HCT116 (cell line): ENCODE measurements at regions not wholly inside any gene's neighbourhood (a gene's known extent, or its start where the extent isn't known, plus 50 kb on each side); places are given as distances from the start of the nearest gene placed in this dataset.

ENCODE experiments used
- ATAC-seq: fragments of 200-7000 bp; cut with Tn5 transposase; 2 replicates; pipeline ENCODE4 v1.9.1; 2020; ENCODE audit warnings: mild to moderate bottlenecking, moderate library complexity
- BruUV-seq: library from RNA; stranded (reverse); fragments of 400-500 nt; replicated peaks from 2 replicates; lab custom pipeline; 2021; lab: Mats Ljungman, UMichigan
- CTCF ChIA-PET: fragments of 300-600 bp; sonication (Branson Sonifier 250); formaldehyde crosslinking; loops from one replicate; lab custom pipeline; 2021; ENCODE audit warnings: antibody characterized with exemption; lab: Charles Lee
- POLR2A ChIA-PET: fragments of 300-600, 350-600 bp; sonication (Branson Sonifier 250); formaldehyde crosslinking; loops from one replicate; lab custom pipeline; 2021; ENCODE audit warnings: antibody characterized with exemption; lab: Charles Lee
- RAD21 ChIA-PET, 2 experiments: fragments of 300-600 bp; sonication (Branson Sonifier 250); formaldehyde crosslinking; loops; one replicate each; lab custom pipeline; 2023; ENCODE audit warnings: low total read pairs in 2 of 2; ENCODE audit not compliant: uncharacterized antibody in 2 of 2, unreplicated experiment in 2 of 2, low non-redundant PET in 1 of 2; lab: Charles Lee
- DNase-seq: peaks from one replicate; pipeline ENCODE4 v3.0.0-alpha.2; 2010; ENCODE audit warnings: low read depth, low spot score
- H2AFZ ChIP-seq: fragments of 200-600 bp; shearing (Covaris generic), sonication (generic); 2 replicates; pipeline ENCODE4 v1.6.1; 2017; ENCODE audit warnings: low read depth, mixed run types, mixed read lengths, antibody characterized with exemption, low read length; ENCODE audit not compliant: poor library complexity, severe bottlenecking
- H3K27ac ChIP-seq: 2 replicates; pipeline ENCODE4 v1.5.1; 2012; ENCODE audit warnings: low read depth, low read length
- H3K27me3 ChIP-seq: fragments of 200-600 bp; sonication (generic); 2 replicates; pipeline ENCODE4 v1.6.1; 2016; ENCODE audit warnings: mixed run types, low read length, mixed read lengths; ENCODE audit not compliant: insufficient read depth
- H3K36me3 ChIP-seq, 2 experiments: fragments of 200-500 bp in 1 of 2; fragments of 200-600 bp in 1 of 2; sonication (Bioruptor generic) in 1 of 2; sonication (generic) in 1 of 2; 2 replicates each; pipeline versions ENCODE4 v1.5.1 to v1.6.1; 2014 to 2016; ENCODE audit warnings: low read length in 2 of 2, inconsistent platforms in 1 of 2, mixed read lengths in 1 of 2, mixed run types in 1 of 2; ENCODE audit not compliant: insufficient read depth in 2 of 2, control insufficient read depth in 1 of 2
- H3K4me1 ChIP-seq, 2 experiments: fragments of 200-600 bp in 1 of 2; sonication (generic) in 1 of 2; 2 replicates each; pipeline versions ENCODE4 v1.5.1 to v1.6.1; 2012 to 2017; ENCODE audit warnings: low read length in 2 of 2, inconsistent platforms in 1 of 2, mild to moderate bottlenecking in 1 of 2, mixed read lengths in 1 of 2, mixed run types in 1 of 2, moderate library complexity in 1 of 2; ENCODE audit not compliant: insufficient read depth in 2 of 2, control insufficient read depth in 1 of 2
- H3K4me2 ChIP-seq: fragments of 200-600 bp; sonication (generic); 2 replicates; pipeline ENCODE4 v1.6.1; 2017; ENCODE audit warnings: mixed run types, low read length, mixed read lengths
- H3K4me3 ChIP-seq, 2 experiments: fragments of 200-600 bp in 1 of 2; sonication (generic) in 1 of 2; replicated peaks in 1 of 2; 2 replicates each; pipeline ENCODE4 v1.5.1; 2011 to 2016; ENCODE audit warnings: low read length in 2 of 2, control low read depth in 1 of 2, low read depth in 1 of 2, mild to moderate bottlenecking in 1 of 2, mixed read lengths in 1 of 2, mixed run types in 1 of 2
- H3K79me2 ChIP-seq: fragments of 200-600 bp; sonication (generic); 2 replicates; pipeline ENCODE4 v1.6.1; 2017; ENCODE audit warnings: mild to moderate bottlenecking, mixed run types, low read length, moderate library complexity, mixed read lengths; ENCODE audit not compliant: insufficient read depth
- H3K9ac ChIP-seq: fragments of 200-600 bp; sonication (generic); 2 replicates; pipeline ENCODE4 v1.6.1; 2016; ENCODE audit warnings: low read length, mixed read lengths
- H3K9me2 ChIP-seq: fragments of 200-600 bp; sonication (generic), shearing (Covaris generic); 2 replicates; pipeline ENCODE4 v1.6.1; 2017; ENCODE audit warnings: mixed run types, mild to moderate bottlenecking, moderate library complexity; ENCODE audit not compliant: insufficient read depth
- H3K9me3 ChIP-seq, 2 experiments: fragments of 200-500 bp in 1 of 2; fragments of 200-600 bp in 1 of 2; sonication (Bioruptor generic) in 1 of 2; sonication (generic) in 1 of 2; 2 replicates each; pipeline ENCODE4 v1.6.1; 2014 to 2017; ENCODE audit warnings: low read length in 2 of 2, mixed read lengths in 2 of 2, inconsistent platforms in 1 of 2, low read depth in 1 of 2, mild to moderate bottlenecking in 1 of 2, mixed run types in 1 of 2, moderate library complexity in 1 of 2; ENCODE audit not compliant: control insufficient read depth in 1 of 2, insufficient read depth in 1 of 2
- H4K20me1 ChIP-seq: fragments of 200-600 bp; sonication (generic), shearing (Covaris generic); 2 replicates; pipeline ENCODE4 v1.6.1; 2017; ENCODE audit warnings: mixed run types, mild to moderate bottlenecking, moderate library complexity; ENCODE audit not compliant: insufficient read depth
- CEBPB ChIP-seq: IDR thresholded peaks from 2 replicates; pipeline ENCODE4 v1.6.1; 2012; ENCODE audit warnings: low read depth
- EZH2 ChIP-seq: fragments of 200-600 bp; sonication (generic); IDR thresholded peaks from 2 replicates; pipeline ENCODE4 v1.6.1; 2017; ENCODE audit warnings: antibody characterized with exemption, mixed run types
- EZH2phosphoT487 ChIP-seq: fragments of 200-600 bp; IDR thresholded peaks from 2 replicates; pipeline ENCODE4 v1.6.1; 2018; ENCODE audit warnings: antibody characterized with exemption, borderline replicate concordance
- JUND ChIP-seq: IDR thresholded peaks from 2 replicates; pipeline ENCODE4 v1.6.1; 2012
- POLR2A ChIP-seq: IDR thresholded peaks from 2 replicates; pipeline ENCODE4 v1.7.0; 2011; ENCODE audit warnings: borderline replicate concordance; ENCODE audit not compliant: insufficient read depth, insufficient read length; ENCODE audit errors: extremely low read depth
- POLR2AphosphoS5 ChIP-seq: IDR thresholded peaks from 2 replicates; pipeline ENCODE4 v1.6.1; 2011; ENCODE audit warnings: mild to moderate bottlenecking, low read depth, low read length, moderate library complexity
- SIN3A ChIP-seq: IDR thresholded peaks from 2 replicates; pipeline ENCODE4 v1.6.1; 2012; ENCODE audit warnings: low read depth
- YY1 ChIP-seq: IDR thresholded peaks from 2 replicates; pipeline ENCODE4 v1.6.1; 2011; ENCODE audit warnings: low read length, low read depth, moderate library complexity, mild to moderate bottlenecking; ENCODE audit not compliant: insufficient replicate concordance; ENCODE audit errors: extremely low read depth
- ZFX ChIP-seq: fragments of 450-650 bp; IDR thresholded peaks from 2 replicates; pipeline ENCODE4 v1.6.1; 2017
- intact Hi-C: fragments of 100-400 bp; cut with micrococcal nuclease; formaldehyde crosslinking; loops from 2 replicates; pipeline ENCODE4 v1.10.0; 2022
- TF ChIP-seq, protein P1 (sequence below), 3 experiments: fragments of 200-600 bp in 1 of 3; sonication (generic) in 1 of 3; IDR thresholded peaks in 2 of 3; conservative IDR thresholded peaks in 1 of 3; 2 replicates each; pipeline ENCODE4 v1.5.1; 2012 to 2017; ENCODE audit warnings: low read depth in 2 of 3, low read length in 2 of 3, antibody characterized with exemption in 1 of 3, borderline replicate concordance in 1 of 3, control low read depth in 1 of 3, mild to moderate bottlenecking in 1 of 3, mixed read lengths in 1 of 3, mixed run types in 1 of 3, moderate library complexity in 1 of 3; ENCODE audit not compliant: insufficient read depth in 1 of 3
- TF ChIP-seq, protein P2 (sequence below): IDR thresholded peaks from 2 replicates; pipeline ENCODE4 v1.6.1; 2012
- TF ChIP-seq, protein P3 (sequence below): IDR thresholded peaks from 2 replicates; pipeline ENCODE4 v1.6.1; 2011; ENCODE audit warnings: mild to moderate bottlenecking, low read length, moderate library complexity; ENCODE audit not compliant: insufficient replicate concordance; ENCODE audit errors: extremely low read depth
- TF ChIP-seq, protein P4 (sequence below): IDR thresholded peaks from 2 replicates; pipeline ENCODE4 v1.6.1; 2012
- TF ChIP-seq, protein P5 (sequence below): IDR thresholded peaks from 2 replicates; pipeline ENCODE4 v1.6.1; 2012; ENCODE audit warnings: low read depth

DNA sequence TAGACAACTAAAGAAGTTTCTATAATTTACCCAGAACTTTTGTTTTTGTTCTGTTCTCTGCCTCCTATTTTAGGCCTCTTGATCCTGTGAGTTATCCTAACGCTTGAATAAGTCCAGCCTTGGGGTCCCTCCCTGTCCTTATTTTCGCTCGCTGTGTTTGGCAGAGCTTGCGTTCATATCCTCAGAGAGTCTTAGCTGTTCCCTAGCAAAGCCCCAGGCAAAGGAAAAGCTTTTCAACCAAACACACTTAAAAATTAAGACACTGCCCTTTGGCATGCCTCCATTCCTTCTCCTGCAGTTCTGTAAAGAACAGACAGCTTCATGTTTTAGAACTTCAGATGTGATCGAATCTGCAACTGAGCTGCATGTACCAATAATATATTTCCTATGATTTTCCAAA, 517.2 kb downstream of the SUCLG1 start (continued):
- TF ChIP-seq, protein P1, sequence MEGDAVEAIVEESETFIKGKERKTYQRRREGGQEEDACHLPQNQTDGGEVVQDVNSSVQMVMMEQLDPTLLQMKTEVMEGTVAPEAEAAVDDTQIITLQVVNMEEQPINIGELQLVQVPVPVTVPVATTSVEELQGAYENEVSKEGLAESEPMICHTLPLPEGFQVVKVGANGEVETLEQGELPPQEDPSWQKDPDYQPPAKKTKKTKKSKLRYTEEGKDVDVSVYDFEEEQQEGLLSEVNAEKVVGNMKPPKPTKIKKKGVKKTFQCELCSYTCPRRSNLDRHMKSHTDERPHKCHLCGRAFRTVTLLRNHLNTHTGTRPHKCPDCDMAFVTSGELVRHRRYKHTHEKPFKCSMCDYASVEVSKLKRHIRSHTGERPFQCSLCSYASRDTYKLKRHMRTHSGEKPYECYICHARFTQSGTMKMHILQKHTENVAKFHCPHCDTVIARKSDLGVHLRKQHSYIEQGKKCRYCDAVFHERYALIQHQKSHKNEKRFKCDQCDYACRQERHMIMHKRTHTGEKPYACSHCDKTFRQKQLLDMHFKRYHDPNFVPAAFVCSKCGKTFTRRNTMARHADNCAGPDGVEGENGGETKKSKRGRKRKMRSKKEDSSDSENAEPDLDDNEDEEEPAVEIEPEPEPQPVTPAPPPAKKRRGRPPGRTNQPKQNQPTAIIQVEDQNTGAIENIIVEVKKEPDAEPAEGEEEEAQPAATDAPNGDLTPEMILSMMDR (IDR thresholded peaks at IDR 0.05 in 2 of 3, conservative IDR thresholded peaks at IDR 0.05 in 1 of 3; ENCODE audit: borderline replicate concordance in 1 of 3, insufficient read depth in 1 of 3, low read depth in 2 of 3, low read length in 2 of 3), result no peak
- no peak for TF ChIP-seq POLR2AphosphoS5
- TF ChIP-seq YY1, result no peak
- TF ChIP-seq, protein P2, sequence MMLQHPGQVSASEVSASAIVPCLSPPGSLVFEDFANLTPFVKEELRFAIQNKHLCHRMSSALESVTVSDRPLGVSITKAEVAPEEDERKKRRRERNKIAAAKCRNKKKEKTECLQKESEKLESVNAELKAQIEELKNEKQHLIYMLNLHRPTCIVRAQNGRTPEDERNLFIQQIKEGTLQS, result no peak
- TF ChIP-seq, protein P3, sequence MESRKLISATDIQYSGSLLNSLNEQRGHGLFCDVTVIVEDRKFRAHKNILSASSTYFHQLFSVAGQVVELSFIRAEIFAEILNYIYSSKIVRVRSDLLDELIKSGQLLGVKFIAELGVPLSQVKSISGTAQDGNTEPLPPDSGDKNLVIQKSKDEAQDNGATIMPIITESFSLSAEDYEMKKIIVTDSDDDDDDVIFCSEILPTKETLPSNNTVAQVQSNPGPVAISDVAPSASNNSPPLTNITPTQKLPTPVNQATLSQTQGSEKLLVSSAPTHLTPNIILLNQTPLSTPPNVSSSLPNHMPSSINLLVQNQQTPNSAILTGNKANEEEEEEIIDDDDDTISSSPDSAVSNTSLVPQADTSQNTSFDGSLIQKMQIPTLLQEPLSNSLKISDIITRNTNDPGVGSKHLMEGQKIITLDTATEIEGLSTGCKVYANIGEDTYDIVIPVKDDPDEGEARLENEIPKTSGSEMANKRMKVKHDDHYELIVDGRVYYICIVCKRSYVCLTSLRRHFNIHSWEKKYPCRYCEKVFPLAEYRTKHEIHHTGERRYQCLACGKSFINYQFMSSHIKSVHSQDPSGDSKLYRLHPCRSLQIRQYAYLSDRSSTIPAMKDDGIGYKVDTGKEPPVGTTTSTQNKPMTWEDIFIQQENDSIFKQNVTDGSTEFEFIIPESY, result no peak

DNA sequence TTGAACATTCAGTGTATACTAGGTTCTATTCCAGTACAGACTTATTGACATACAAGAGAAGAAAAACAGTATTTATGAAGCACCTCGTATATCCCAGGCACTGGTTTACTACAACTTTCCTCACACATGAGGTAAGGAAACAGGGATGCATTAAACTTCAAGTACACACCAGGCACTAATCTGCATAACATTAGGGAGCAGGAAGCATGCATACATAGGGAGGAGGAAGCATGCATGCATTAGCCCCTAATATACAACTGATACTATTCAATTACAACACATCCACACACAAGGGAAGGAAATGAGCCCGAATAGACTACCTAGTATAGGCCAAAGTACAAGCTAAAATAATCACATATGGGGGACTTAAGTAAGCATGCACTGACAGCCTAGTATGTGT, 525.3 kb downstream of the SUCLG1 start:
- Histone ChIP-seq H3K9me3 (no peaks in the 10 kb centered on the region), H3K36me3 (no peaks in the 10 kb centered on the region), H3K9me2 (no peaks in the 10 kb centered on the region), H3K27me3 (no peaks in the 10 kb centered on the region), H4K20me1 (no peaks in the 10 kb centered on the region), H3K4me2 (no peak overlapping the region), H3K4me3 (no peak overlapping the region), H3K27ac (no peak overlapping the region), H3K4me1 (no peaks in the 10 kb centered on the region), H2AFZ (no peak overlapping the region), H3K79me2 (no peaks in the 10 kb centered on the region), H3K9ac (no peak overlapping the region)
- ATAC-seq, result no peak
- ChIA-PET RAD21 (no interaction called here), POLR2A (no interaction called here), CTCF (no interaction called here)
- DNase-seq, result no peak
- no TSS peak for BruUV-seq
- intact Hi-C loops, result no loop called here
- no peak for TF ChIP-seq CEBPB
- TF ChIP-seq, protein P1 (IDR thresholded peaks at IDR 0.05 in 2 of 3, conservative IDR thresholded peaks at IDR 0.05 in 1 of 3; ENCODE audit: borderline replicate concordance in 1 of 3, insufficient read depth in 1 of 3, low read depth in 2 of 3, low read length in 2 of 3), result no peak
- no peak for TF ChIP-seq JUND
- TF ChIP-seq SIN3A, result no peak
- TF ChIP-seq EZH2phosphoT487, result no peak
- TF ChIP-seq ZFX, result no peak
- TF ChIP-seq, protein P4, sequence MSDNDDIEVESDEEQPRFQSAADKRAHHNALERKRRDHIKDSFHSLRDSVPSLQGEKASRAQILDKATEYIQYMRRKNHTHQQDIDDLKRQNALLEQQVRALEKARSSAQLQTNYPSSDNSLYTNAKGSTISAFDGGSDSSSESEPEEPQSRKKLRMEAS, result no peak
- TF ChIP-seq YY1, result no peak
- TF ChIP-seq, protein P5, sequence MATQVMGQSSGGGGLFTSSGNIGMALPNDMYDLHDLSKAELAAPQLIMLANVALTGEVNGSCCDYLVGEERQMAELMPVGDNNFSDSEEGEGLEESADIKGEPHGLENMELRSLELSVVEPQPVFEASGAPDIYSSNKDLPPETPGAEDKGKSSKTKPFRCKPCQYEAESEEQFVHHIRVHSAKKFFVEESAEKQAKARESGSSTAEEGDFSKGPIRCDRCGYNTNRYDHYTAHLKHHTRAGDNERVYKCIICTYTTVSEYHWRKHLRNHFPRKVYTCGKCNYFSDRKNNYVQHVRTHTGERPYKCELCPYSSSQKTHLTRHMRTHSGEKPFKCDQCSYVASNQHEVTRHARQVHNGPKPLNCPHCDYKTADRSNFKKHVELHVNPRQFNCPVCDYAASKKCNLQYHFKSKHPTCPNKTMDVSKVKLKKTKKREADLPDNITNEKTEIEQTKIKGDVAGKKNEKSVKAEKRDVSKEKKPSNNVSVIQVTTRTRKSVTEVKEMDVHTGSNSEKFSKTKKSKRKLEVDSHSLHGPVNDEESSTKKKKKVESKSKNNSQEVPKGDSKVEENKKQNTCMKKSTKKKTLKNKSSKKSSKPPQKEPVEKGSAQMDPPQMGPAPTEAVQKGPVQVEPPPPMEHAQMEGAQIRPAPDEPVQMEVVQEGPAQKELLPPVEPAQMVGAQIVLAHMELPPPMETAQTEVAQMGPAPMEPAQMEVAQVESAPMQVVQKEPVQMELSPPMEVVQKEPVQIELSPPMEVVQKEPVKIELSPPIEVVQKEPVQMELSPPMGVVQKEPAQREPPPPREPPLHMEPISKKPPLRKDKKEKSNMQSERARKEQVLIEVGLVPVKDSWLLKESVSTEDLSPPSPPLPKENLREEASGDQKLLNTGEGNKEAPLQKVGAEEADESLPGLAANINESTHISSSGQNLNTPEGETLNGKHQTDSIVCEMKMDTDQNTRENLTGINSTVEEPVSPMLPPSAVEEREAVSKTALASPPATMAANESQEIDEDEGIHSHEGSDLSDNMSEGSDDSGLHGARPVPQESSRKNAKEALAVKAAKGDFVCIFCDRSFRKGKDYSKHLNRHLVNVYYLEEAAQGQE, result no peak
- TF ChIP-seq POLR2A, result no peak
- no peak for TF ChIP-seq EZH2
